Neuronal stem cell (in vitro differentiated cells): ENCODE measurements at regions not wholly inside any gene's neighbourhood (a gene's known extent, or its start where the extent isn't known, plus 50 kb on each side); places are given as distances from the start of the nearest gene placed in this dataset.

Experiments
- DNase-seq: peaks from one replicate; pipeline ENCODE4 v3.0.0-alpha.2; 2013; ENCODE audit warnings: low spot score
- H2AFZ ChIP-seq: one replicate; pipeline ENCODE4 v1.6.1; 2013; ENCODE audit warnings: mild to moderate bottlenecking, low read length, inconsistent platforms
- H2AK5ac ChIP-seq: 2 replicates; pipeline ENCODE4 v1.6.1; 2013; ENCODE audit warnings: low read depth, mild to moderate bottlenecking, inconsistent platforms, low read length, moderate library complexity, mixed read lengths
- H2BK120ac ChIP-seq: 2 replicates; pipeline ENCODE4 v1.6.1; 2013; ENCODE audit warnings: low read depth, mild to moderate bottlenecking, inconsistent platforms, low read length, moderate library complexity, mixed read lengths
- H2BK12ac ChIP-seq: one replicate; pipeline ENCODE4 v1.6.1; 2013; ENCODE audit warnings: low read length, inconsistent platforms
- H2BK15ac ChIP-seq: 2 replicates; pipeline ENCODE4 v1.6.1; 2013; ENCODE audit warnings: mild to moderate bottlenecking, low read length, inconsistent platforms, mixed read lengths
- H2BK5ac ChIP-seq: one replicate; pipeline ENCODE4 v1.6.1; 2013; ENCODE audit warnings: inconsistent platforms, mild to moderate bottlenecking, low read length, moderate library complexity
- H3K14ac ChIP-seq: one replicate; pipeline ENCODE4 v1.6.1; 2013; ENCODE audit warnings: low read length, inconsistent platforms
- H3K18ac ChIP-seq: 2 replicates; pipeline ENCODE4 v1.6.1; 2013; ENCODE audit warnings: low read length, inconsistent platforms
- H3K23ac ChIP-seq: 2 replicates; pipeline ENCODE4 v1.6.1; 2013; ENCODE audit warnings: low read depth, mild to moderate bottlenecking, mixed read lengths, low read length, inconsistent platforms; ENCODE audit not compliant: poor library complexity
- H3K27ac ChIP-seq: replicated peaks from 3 replicates; pipeline ENCODE4 v1.5.1; 2013; ENCODE audit warnings: low read length, inconsistent platforms
- H3K27me3 ChIP-seq, 3 experiments: 2 replicates each; pipeline ENCODE4 v1.6.1; 2013; ENCODE audit warnings: low read length in 3 of 3, mild to moderate bottlenecking in 2 of 3, inconsistent platforms in 1 of 3, low read depth in 1 of 3, mixed read lengths in 1 of 3, moderate library complexity in 1 of 3; ENCODE audit not compliant: control insufficient read depth in 3 of 3, insufficient read depth in 3 of 3
- H3K36me3 ChIP-seq, 2 donors: replicated peaks in 1 of 2; 2 replicates each; pipeline ENCODE4 v1.6.1; 2013; ENCODE audit warnings: low read length in 2 of 2; ENCODE audit not compliant: control insufficient read depth in 2 of 2, insufficient read depth in 2 of 2
- H3K4ac ChIP-seq: 2 replicates; pipeline ENCODE4 v1.6.1; 2013; ENCODE audit warnings: inconsistent platforms, mild to moderate bottlenecking, low read length, moderate library complexity
- H3K4me1 ChIP-seq, 2 donors: 1 replicate in 1 of 2; 2 replicates in 1 of 2; pipeline ENCODE4 v1.6.1; 2013; ENCODE audit warnings: low read length in 2 of 2, low read depth in 1 of 2; ENCODE audit not compliant: control insufficient read depth in 2 of 2, insufficient read depth in 1 of 2
- H3K4me2 ChIP-seq: one replicate; pipeline ENCODE4 v1.6.1; 2013; ENCODE audit warnings: mild to moderate bottlenecking, low read length, inconsistent platforms; ENCODE audit not compliant: insufficient read depth, poor library complexity, severe bottlenecking
- H3K4me3 ChIP-seq, 2 donors: 2 replicates each; pipeline ENCODE4 v1.5.1; 2013; ENCODE audit warnings: low read length in 2 of 2, mild to moderate bottlenecking in 2 of 2, inconsistent platforms in 1 of 2, moderate library complexity in 1 of 2
- H3K79me1 ChIP-seq: one replicate; pipeline ENCODE4 v1.6.1; 2013; ENCODE audit warnings: low read depth, mild to moderate bottlenecking, inconsistent platforms, low read length, moderate library complexity
- H3K9ac ChIP-seq: one replicate; pipeline ENCODE4 v1.6.1; 2013; ENCODE audit warnings: mild to moderate bottlenecking, low read depth, low read length, inconsistent platforms; ENCODE audit not compliant: poor library complexity
- H3K9me3 ChIP-seq, 2 donors: replicated peaks in 1 of 2; 2 replicates each; pipeline versions ENCODE3 to v1.6.1; 2013; ENCODE audit warnings: low read length in 2 of 2, mild to moderate bottlenecking in 2 of 2, inconsistent platforms in 1 of 2, low read depth in 1 of 2, mixed read lengths in 1 of 2, moderate library complexity in 1 of 2; ENCODE audit not compliant: control insufficient read depth in 2 of 2, insufficient read depth in 1 of 2
- H4K8ac ChIP-seq: one replicate; pipeline ENCODE4 v1.6.1; 2013; ENCODE audit warnings: low read depth, mild to moderate bottlenecking, inconsistent platforms, low read length, moderate library complexity
- H4K91ac ChIP-seq: one replicate; pipeline ENCODE4 v1.6.1; 2013; ENCODE audit warnings: low read length, low read depth, mild to moderate bottlenecking, inconsistent platforms; ENCODE audit not compliant: poor library complexity
- WGBS, 2 donors: extraction: QIAGEN DNeasy Blood & Tissue Kit; methylation state at CpG; one replicate each; pipeline ENCODE4 v1.1.7; 2013; ENCODE audit warnings: missing lambda C conversion rate in 2 of 2, mixed read lengths in 1 of 2; ENCODE audit not compliant: insufficient read length in 2 of 2, insufficient replicate concordance in 1 of 2; ENCODE audit errors: extremely low coverage in 2 of 2; 5-methylcytosine and 5-hydroxymethylcytosine counted together

- no peak overlapping the region for H4K91ac ChIP-seq
- H2BK5ac ChIP-seq: no peak overlapping the region
- no CpG with 5 or more reads among the region's 2 CpGs for WGBS, 2 donors
- no peak overlapping the region for H3K14ac ChIP-seq
- no peak overlapping the region for H3K4me2 ChIP-seq
- H2BK120ac ChIP-seq: no peak overlapping the region
- no peak overlapping the region for H3K23ac ChIP-seq
- DNase-seq: no peak
- H4K8ac ChIP-seq: no peak overlapping the region
- H2BK15ac ChIP-seq: no peak overlapping the region
- H2AK5ac ChIP-seq: no peak overlapping the region
- H3K4me3 ChIP-seq: no peak overlapping the region
- no peak overlapping the region for H3K18ac ChIP-seq
- no peak overlapping the region for H3K4ac ChIP-seq
- no peaks in the 10 kb centered on the region for H3K27me3 ChIP-seq
- H3K27ac ChIP-seq: no peak overlapping the region
- H3K9ac ChIP-seq: no peak overlapping the region
- no peak overlapping the region for H2BK12ac ChIP-seq
- H3K9me3 ChIP-seq: peaks cover 0 to 52% of the 10 kb centered on the region in 2 donors
- H3K79me1 ChIP-seq: no peaks in the 10 kb centered on the region
- H2AFZ ChIP-seq: no peak overlapping the region
- H3K4me1 ChIP-seq: no peaks in the 10 kb centered on the region
- no peaks in the 10 kb centered on the region for H3K36me3 ChIP-seq
Measured at GRCh38 chr14:106846218-106846617, 1319.8 kb downstream of the TMEM121 start.

GRCh38 chr14:106848330-106849121, 1322.1 kb downstream of the TMEM121 start:
- H2BK12ac ChIP-seq: no peak overlapping the region
- no peak overlapping the region for H2BK5ac ChIP-seq
- H3K4me2 ChIP-seq: no peak overlapping the region
- H3K23ac ChIP-seq: no peak overlapping the region
- H3K9me3 ChIP-seq: peaks cover 0 to 48% of the 10 kb centered on the region in 2 donors
- no peak overlapping the region for H3K4ac ChIP-seq
- no peak overlapping the region for H4K8ac ChIP-seq
- H3K27ac ChIP-seq: no peak overlapping the region
- no peaks in the 10 kb centered on the region for H3K36me3 ChIP-seq
- WGBS, 2 donors: no CpG with 5 or more reads among the region's 3 CpGs
- no peak for DNase-seq
- H3K79me1 ChIP-seq: no peaks in the 10 kb centered on the region
- H4K91ac ChIP-seq: no peak overlapping the region
- no peak overlapping the region for H3K18ac ChIP-seq
- no peak overlapping the region for H2BK15ac ChIP-seq
- H3K9ac ChIP-seq: no peak overlapping the region
- H3K4me1 ChIP-seq: no peaks in the 10 kb centered on the region
- H3K27me3 ChIP-seq: no peaks in the 10 kb centered on the region
- H2AFZ ChIP-seq: no peak overlapping the region
- no peak overlapping the region for H2BK120ac ChIP-seq
- no peak overlapping the region for H3K4me3 ChIP-seq
- no peak overlapping the region for H2AK5ac ChIP-seq
- H3K14ac ChIP-seq: no peak overlapping the region

- Histone ChIP-seq H3K23ac (no peak overlapping the region), H3K27me3 (no peaks in the 10 kb centered on the region), H3K4ac (no peak overlapping the region), H3K9ac (no peak overlapping the region), H2BK12ac (no peak overlapping the region), H2BK120ac (no peak overlapping the region), H3K18ac (no peak overlapping the region), H3K79me1 (no peaks in the 10 kb centered on the region), H3K4me3 (no peak overlapping the region), H4K91ac (no peak overlapping the region), H2AFZ (no peak overlapping the region), H3K4me1 (no peaks in the 10 kb centered on the region), H3K27ac (no peak overlapping the region), H2BK15ac (no peak overlapping the region), H4K8ac (no peak overlapping the region), H2AK5ac (no peak overlapping the region), H3K36me3 (no peaks in the 10 kb centered on the region), H3K4me2 (no peak overlapping the region), H3K14ac (no peak overlapping the region), H2BK5ac (no peak overlapping the region), H3K9me3 (peaks cover 0 to 36% of the 10 kb centered on the region in 2 donors)
- DNase-seq: no peak
- WGBS, 2 donors: no CpG with 5 or more reads among the region's 20 CpGs
Measured at GRCh38 chr14:106850913-106851825, 1324.8 kb downstream of the TMEM121 start.
